RPMI7951 (cell line): ENCODE measurements at regions not wholly inside any gene's neighbourhood (a gene's known extent, or its start where the extent isn't known, plus 50 kb on each side); places are given as distances from the start of the nearest gene placed in this dataset.

Source experiments
- DNase-seq: peaks from one replicate; pipeline ENCODE4 v3.0.0-alpha.2; 2012; ENCODE audit warnings: low read depth

DNA sequence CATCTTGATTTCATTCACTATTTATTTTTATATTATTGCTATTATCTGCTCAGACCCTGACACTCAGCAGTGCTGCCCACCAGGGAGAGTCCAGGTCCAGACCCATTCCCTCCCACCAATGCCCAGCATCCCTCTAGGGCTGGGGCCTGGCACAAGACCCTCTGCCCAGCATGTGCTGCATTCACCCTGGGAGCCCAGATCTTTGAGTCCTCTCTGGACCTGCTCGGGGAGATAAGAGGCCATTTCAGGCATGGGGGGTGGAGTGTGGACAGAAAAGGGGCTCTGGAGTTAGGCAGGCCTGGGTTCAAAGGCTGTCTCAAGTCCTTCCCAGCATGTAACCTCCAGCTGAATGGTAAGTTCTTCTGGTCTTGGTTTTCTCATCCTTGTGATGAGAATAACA lies 209.6 kb downstream of the CYP26B1 start:
- DNase-seq: no peak

DNA sequence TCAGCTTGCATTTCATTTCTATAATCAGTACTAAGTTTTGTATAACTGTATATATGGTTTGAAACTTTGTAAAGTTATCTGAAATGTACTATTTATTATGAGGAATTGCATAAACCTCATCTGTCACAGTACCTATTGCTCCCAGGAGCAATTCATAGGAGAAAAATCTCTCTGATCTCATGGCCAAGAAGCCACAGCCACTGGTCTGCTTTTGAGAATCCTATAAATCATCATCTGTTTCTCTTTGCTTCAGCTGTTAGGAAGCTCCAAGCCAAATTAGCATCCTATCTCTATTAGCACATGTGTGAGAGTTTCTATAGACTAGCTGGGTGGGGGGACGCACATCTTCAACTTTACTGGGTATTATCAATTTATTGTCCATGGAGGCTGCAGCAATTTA lies 210.3 kb downstream of the CYP26B1 start:
- DNase-seq: peak; percentile 54

- no peak for DNase-seq
Observed at GRCh38 chr2:71936076-71937030, 211.3 kb downstream of the CYP26B1 start.

DNA sequence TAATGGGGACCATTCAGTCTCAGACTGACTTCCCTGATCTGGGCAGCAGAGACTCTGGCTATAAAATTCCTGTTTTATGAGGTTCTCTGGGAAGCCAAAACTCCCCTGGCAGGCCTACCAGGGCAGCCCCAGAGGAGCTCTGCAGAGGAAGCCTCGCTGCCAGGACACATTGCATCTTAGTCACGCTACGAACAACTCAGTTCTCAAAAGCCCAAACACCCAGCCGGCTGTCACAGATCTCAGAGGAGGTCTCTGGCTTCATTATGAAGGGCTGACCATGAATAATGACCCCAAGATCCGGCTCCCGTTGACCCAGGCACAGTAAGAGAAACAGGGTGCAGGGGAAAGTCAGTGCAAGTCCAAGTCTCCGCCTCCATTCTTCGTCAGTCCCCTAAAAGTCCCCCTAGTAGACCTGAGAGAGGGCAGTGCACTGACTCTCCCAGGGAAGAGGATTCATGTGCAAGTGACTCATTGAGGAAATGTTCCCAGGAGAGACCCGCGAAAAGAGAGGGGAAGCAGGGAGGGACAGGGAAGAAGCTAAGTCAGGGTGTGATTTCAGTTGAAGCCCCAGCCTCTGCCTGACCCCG lies 212.3 kb downstream of the CYP26B1 start:
- DNase-seq: peak; percentile 98

GRCh38 chr2:71934595-71935261 lies 212.9 kb downstream of the CYP26B1 start:
- peak; percentile 96 for DNase-seq

- DNase-seq: no peak
Observed at GRCh38 chr2:71934320-71934593, 213.4 kb downstream of the CYP26B1 start.

- peak; percentile 75 for DNase-seq
Observed at GRCh38 chr2:71933467-71934319, 214.0 kb downstream of the CYP26B1 start.

DNA sequence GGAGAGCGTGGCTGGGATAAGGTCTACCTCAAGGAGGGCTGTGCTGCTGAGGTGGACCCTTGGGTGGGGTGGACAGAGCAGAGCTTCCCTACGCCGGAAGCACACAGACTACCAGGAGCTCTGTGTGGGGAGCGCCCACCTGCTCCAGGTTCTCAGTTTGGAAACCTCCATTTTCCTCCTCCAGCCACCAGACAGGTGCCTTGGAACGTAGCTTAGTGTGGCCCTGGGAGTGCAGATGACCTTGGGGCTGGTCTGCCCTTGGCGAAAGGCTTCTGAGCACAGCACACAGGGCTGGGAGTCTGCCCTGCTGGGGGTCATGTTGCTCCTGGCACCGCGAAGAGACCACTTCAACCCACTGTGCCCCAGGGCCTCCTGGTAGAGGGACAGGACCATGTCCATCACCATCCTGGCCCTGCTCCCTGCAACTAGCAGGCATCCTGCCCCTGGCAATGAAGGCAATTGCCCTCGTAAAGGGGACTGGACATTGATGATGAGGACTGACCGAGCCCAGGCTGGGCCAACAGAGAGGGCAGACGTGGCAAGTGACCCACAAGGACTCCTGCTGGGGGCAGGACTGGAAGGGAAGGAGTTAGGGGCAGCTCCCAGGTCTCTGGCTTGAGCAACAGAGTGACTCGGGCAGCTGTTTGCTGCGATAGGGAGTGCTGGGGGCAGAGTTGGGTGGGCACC lies 214.7 kb downstream of the CYP26B1 start:
- no peak for DNase-seq

DNA sequence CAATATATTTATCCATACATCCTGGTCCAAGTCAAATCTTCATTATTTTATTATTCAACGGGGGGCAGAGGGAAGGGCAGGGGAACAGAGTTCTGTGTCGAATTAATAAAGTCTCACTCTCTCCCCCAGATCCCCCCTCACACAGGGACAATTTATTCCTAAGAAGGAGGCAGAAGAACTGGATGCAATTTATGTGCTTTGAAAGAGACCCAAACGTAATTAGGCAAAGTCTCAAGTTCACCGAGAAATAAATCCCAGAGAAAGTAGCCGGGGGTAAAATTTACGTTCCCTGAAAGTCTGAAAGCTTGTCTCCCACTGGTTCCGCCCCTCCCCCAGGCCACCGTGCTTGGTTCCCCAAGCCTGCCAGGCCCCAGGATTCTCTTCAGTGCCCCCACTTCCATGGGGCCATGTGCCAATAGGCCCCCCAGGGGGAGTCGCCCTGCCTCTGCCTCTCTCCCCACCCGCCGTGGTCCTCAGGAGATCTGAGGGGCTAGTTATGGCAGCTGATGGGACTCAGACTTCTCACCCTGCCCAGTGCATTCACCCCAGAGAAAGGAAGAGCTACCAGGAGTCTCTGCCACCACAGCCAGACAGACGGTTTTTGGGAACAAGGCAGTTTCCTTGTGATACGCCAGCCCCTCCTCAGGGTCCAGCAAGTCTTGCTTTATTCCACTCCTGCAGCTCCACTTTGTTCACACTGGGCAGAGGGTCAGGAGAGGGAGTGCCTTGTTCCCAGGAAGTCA lies 215.5 kb downstream of the CYP26B1 start:
- DNase-seq: no peak

- DNase-seq: peak; percentile 84
Observed at GRCh38 chr2:71930049-71930681, 217.5 kb downstream of the CYP26B1 start.

- no peak for DNase-seq
Observed at GRCh38 chr2:71929482-71929772, 218.2 kb downstream of the CYP26B1 start.

GRCh38 chr2:71928734-71929481 lies 218.8 kb downstream of the CYP26B1 start:
- no peak for DNase-seq

DNA sequence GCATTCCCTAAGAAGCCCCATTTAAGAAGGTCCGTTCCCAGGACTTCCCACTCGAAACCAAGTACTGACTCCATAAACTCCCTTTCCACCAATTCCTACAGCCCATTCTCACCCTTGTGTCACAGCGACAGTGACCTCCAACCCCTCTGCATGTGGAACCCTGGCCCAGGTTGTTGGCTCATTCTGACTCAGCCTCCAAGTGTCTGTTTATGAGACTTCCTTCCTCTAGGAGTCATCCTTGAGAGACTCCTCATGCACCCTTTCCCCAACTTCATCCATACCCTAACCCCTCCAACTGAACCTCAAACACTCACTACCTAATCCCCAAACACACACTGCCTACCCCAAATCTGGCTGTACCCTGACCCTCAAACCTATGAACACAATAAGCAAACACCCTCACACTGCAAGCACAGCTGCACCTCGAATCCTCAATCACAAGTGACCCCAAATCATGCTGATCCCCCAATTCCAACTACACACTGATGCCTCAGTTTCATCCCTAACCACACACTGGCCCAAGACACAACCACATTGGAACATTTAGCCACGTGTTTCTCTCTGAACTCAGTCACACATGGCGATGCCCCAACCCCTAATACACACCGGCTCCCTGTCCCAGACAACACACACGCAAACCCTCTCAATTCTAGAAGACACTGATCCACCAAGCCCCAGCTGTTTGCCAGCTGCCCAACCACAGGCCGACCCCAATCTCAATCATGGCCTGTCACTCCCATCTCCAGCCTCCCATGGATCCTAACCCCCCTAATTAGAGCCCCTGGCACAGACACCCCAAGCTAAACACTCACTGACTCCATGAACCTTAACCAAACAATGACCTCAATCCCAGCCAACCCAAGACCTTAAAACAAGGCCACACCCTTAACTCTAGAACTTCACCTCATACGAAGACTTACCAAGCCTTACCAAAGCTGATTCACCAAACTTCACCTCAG lies 219.6 kb downstream of the CYP26B1 start:
- peak; percentile 74 for DNase-seq

DNA sequence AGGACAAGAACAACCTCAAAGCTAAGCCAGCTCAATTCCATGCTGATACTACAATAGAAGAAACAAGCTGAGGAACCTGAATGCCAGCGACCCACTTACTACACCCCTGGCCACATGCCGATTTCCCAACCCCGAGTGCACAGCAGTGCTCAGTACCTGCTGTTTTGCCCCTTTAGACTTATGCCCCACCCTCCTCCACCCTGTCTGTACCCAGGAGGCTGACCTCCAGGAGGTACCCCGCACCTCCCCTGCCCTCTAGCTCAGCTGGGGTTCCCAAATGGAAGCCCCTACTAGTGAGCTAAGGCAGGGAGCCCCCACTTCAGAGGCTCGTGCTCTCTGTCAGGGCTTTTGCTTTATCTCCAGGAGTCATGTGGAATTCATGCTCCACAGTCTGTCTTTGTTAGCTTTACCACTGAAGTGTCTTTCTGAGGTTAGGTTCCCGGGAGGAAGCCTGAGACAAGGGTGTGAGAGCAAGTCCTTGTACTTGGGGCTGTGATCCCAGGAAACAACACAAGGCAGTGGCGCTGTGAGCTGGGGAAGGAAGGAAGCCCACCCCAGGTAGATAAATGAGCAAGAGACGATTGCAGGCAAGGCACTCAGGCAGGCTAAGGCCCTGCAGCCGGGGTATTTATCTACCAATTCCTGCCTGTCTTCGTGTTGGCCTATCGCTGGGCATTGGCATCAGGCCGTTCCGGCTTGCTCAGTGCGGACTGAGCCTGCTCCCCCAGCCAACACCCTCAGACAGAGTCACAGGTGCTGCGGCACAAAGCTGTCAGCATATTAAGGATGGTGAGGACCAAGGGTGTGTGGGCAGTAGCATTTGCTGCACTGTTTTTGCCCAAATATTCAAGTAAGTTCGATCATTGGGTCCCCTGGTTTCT lies 220.5 kb downstream of the CYP26B1 start:
- DNase-seq: no peak

DNA sequence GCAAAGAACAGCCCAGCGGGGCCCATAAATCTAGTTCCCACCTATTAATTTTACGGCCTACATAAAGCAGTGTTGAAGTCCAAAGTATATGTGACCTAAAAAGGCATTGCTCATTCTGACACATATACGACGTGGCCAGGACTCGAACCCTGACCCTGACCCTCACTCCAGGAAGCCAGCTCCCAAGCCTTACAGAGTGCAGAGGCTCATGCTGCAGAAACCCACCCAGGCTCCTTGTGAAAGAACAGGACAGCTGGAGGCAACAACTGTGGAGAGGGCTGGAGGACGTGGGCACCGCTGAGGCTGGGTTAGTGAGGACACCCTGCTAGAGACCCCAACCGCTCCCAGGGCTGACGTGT lies 221.6 kb downstream of the CYP26B1 start:
- no peak for DNase-seq

GRCh38 chr2:71925268-71926088 lies 222.2 kb downstream of the CYP26B1 start:
- peak; percentile 95 for DNase-seq
